Loucy (cell line): ENCODE measurements at regions not wholly inside any gene's neighbourhood (a gene's known extent, or its start where the extent isn't known, plus 50 kb on each side); places are given as distances from the start of the nearest gene placed in this dataset.

Experiments
- H2AFZ ChIP-seq: fragments of 200-600 bp; sonication (generic); 2 replicates; pipeline ENCODE4 v1.6.0; 2016; ENCODE audit warnings: antibody characterized with exemption, mild to moderate bottlenecking, low read length, moderate library complexity
- H3F3A ChIP-seq: fragments of 200-600 bp; 2 replicates; pipeline ENCODE4 v1.6.0; 2016; ENCODE audit warnings: antibody characterized with exemption, low read depth, mild to moderate bottlenecking
- H3K27me3 ChIP-seq: fragments of 200-600 bp; sonication (generic); 2 replicates; pipeline ENCODE4 v1.6.1; 2014; ENCODE audit warnings: low read length, mild to moderate bottlenecking; ENCODE audit not compliant: insufficient read depth, poor library complexity, severe bottlenecking
- H3K36me3 ChIP-seq: fragments of 200-600 bp; sonication (generic); 2 replicates; pipeline ENCODE4 v1.6.1; 2016; ENCODE audit warnings: low read length; ENCODE audit not compliant: insufficient read depth
- H3K4me1 ChIP-seq: fragments of 200-600 bp; sonication (generic); 2 replicates; pipeline ENCODE4 v1.5.1; 2014; ENCODE audit warnings: low read length, mild to moderate bottlenecking; ENCODE audit not compliant: insufficient read depth, poor library complexity, severe bottlenecking
- H3K4me2 ChIP-seq: fragments of 200-600 bp; sonication (generic); 2 replicates; pipeline ENCODE4 v1.6.0; 2014; ENCODE audit warnings: antibody characterized with exemption, low read length, low read depth, mild to moderate bottlenecking; ENCODE audit not compliant: poor library complexity, severe bottlenecking
- H3K4me3 ChIP-seq: fragments of 200-600 bp; sonication (generic); 2 replicates; pipeline ENCODE4 v1.5.1; 2014; ENCODE audit warnings: low read length, mild to moderate bottlenecking, mixed read lengths; ENCODE audit not compliant: poor library complexity, severe bottlenecking
- H3K79me2 ChIP-seq: fragments of 200-600 bp; sonication (generic); 2 replicates; pipeline ENCODE4 v1.6.1; 2014; ENCODE audit warnings: low read length; ENCODE audit not compliant: insufficient read depth
- H3K9ac ChIP-seq: fragments of 200-600 bp; sonication (generic); 2 replicates; pipeline ENCODE4 v1.6.0; 2014; ENCODE audit warnings: mild to moderate bottlenecking, low read depth, low read length, moderate library complexity; ENCODE audit not compliant: poor library complexity, severe bottlenecking
- H3K9me2 ChIP-seq: fragments of 200-600 bp; sonication (generic); replicated peaks from 2 replicates; pipeline ENCODE4 v1.6.1; 2016; ENCODE audit warnings: low read depth, low read length, mixed read lengths
- H3K9me3 ChIP-seq: fragments of 200-600 bp; sonication (generic); 2 replicates; pipeline ENCODE4 v1.6.1; 2014; ENCODE audit warnings: mild to moderate bottlenecking, antibody characterized with exemption, low read length, low read depth; ENCODE audit not compliant: insufficient read depth
- H4K20me1 ChIP-seq: fragments of 200-600 bp; sonication (generic); 2 replicates; pipeline ENCODE4 v1.6.0; 2014; ENCODE audit warnings: antibody characterized with exemption, low read length, mild to moderate bottlenecking; ENCODE audit not compliant: insufficient read depth, poor library complexity, severe bottlenecking
- EZH2phosphoT487 ChIP-seq: fragments of 200-600 bp; IDR thresholded peaks from 2 replicates; pipeline ENCODE4 v1.6.1; 2018; ENCODE audit warnings: antibody characterized with exemption, mild to moderate bottlenecking, moderate library complexity, borderline replicate concordance
- TF ChIP-seq, protein P1 (sequence below): fragments of 200-600 bp; sonication (generic); conservative IDR thresholded peaks from 2 replicates; pipeline ENCODE4 v1.5.1; 2014; ENCODE audit warnings: mild to moderate bottlenecking, antibody characterized with exemption, low read length

DNA sequence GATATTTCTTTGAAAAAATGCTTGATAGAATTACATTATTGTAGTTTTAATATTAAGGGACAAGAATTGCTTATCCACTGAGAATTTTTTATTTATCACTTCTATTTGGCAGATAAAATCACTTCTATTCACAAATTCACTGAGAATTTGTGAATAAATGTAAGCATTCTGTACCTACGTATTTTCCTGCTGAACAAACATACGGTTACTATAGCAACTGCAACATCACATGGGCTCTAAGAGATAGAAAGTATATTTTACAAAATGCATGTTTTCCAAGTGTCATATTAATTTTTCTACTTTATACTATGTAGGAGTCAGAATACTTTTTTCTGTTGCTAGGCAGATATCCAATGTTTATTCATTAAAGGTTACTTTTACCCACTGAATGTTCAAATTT is 166.2 kb downstream of the ZIC1 start:
- H3K79me2 ChIP-seq = no peaks in the 10 kb centered on the region
- H3K9ac ChIP-seq = no peak overlapping the region

DNA sequence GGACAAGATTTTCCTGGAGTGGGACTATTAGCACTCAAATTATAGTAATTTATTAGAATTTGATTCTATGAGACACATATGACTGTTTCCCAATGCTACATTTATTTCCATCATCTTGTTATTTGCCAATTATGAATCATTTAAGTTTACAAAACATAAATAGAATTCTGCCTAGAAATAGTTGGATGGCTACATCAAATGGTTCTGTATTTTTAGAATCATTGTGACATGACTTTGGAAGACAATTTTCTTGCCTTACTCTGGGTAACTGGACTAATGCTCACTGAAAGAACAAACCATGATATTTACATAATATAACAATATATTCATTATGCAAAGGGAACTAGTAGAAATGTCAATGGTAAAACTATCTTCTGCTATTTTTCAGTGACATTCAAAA is 173.5 kb downstream of the ZIC1 start:
- H4K20me1 ChIP-seq = no peaks in the 10 kb centered on the region
- no peaks in the 10 kb centered on the region for H3F3A ChIP-seq
- H3K36me3 ChIP-seq = no peaks in the 10 kb centered on the region
- no peaks in the 10 kb centered on the region for H3K9me2 ChIP-seq
- no peaks in the 10 kb centered on the region for H3K4me1 ChIP-seq
- H3K27me3 ChIP-seq = no peaks in the 10 kb centered on the region
- TF ChIP-seq, protein P1, sequence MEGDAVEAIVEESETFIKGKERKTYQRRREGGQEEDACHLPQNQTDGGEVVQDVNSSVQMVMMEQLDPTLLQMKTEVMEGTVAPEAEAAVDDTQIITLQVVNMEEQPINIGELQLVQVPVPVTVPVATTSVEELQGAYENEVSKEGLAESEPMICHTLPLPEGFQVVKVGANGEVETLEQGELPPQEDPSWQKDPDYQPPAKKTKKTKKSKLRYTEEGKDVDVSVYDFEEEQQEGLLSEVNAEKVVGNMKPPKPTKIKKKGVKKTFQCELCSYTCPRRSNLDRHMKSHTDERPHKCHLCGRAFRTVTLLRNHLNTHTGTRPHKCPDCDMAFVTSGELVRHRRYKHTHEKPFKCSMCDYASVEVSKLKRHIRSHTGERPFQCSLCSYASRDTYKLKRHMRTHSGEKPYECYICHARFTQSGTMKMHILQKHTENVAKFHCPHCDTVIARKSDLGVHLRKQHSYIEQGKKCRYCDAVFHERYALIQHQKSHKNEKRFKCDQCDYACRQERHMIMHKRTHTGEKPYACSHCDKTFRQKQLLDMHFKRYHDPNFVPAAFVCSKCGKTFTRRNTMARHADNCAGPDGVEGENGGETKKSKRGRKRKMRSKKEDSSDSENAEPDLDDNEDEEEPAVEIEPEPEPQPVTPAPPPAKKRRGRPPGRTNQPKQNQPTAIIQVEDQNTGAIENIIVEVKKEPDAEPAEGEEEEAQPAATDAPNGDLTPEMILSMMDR = no peak
- TF ChIP-seq EZH2phosphoT487 = no peak
- H3K79me2 ChIP-seq = no peaks in the 10 kb centered on the region
- H3K9ac ChIP-seq = no peak overlapping the region
- no peaks in the 10 kb centered on the region for H3K9me3 ChIP-seq
- no peak overlapping the region for H3K4me3 ChIP-seq
- H2AFZ ChIP-seq = no peak overlapping the region
- H3K4me2 ChIP-seq = no peak overlapping the region

More for the DNA sequence above, 166.2 kb downstream of the ZIC1 start:
- peaks cover 3% of the 10 kb centered on the region for H3K4me1 ChIP-seq
- no peaks in the 10 kb centered on the region for H3F3A ChIP-seq
- H3K36me3 ChIP-seq = no peaks in the 10 kb centered on the region
- H3K4me2 ChIP-seq = no peak overlapping the region
- H3K4me3 ChIP-seq = no peak overlapping the region
- no peaks in the 10 kb centered on the region for H3K27me3 ChIP-seq
- no peaks in the 10 kb centered on the region for H4K20me1 ChIP-seq
- no peaks in the 10 kb centered on the region for H3K9me3 ChIP-seq
- no peak for TF ChIP-seq EZH2phosphoT487
- TF ChIP-seq, protein P1 = no peak
- no peaks in the 10 kb centered on the region for H3K9me2 ChIP-seq
- H2AFZ ChIP-seq = no peak overlapping the region

DNA sequence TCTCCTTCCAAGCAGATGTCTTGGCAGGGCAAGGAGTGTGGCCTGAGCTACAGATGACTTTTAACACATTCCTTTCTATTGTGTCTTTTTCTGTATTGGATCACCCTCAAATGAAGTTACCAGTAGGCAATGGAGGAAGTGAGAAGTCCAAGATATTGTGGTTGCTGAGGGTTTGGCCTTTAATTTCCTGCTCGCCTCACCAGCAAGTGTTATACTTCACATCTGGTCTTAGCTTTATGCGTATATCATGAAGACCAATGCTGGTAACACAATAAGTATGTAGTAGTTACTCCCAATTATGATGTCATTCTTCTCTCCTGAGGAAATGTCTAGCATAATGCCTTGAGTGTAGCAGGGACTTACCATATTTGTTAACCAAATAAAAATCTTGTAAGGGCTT is 179.9 kb downstream of the ZIC1 start:
- Histone ChIP-seq H3K4me3 (peak overlapping the region; percentile 40), H4K20me1 (no peaks in the 10 kb centered on the region), H2AFZ (peak overlapping the region; percentile 88), H3K36me3 (no peaks in the 10 kb centered on the region), H3K9me2 (no peaks in the 10 kb centered on the region), H3K79me2 (no peaks in the 10 kb centered on the region), H3K4me2 (peak overlapping the region; percentile 63), H3K27me3 (no peaks in the 10 kb centered on the region), H3F3A (no peaks in the 10 kb centered on the region), H3K4me1 (peaks cover 18% of the 10 kb centered on the region), H3K9me3 (no peaks in the 10 kb centered on the region; the same call in 1 of the 2 replicates), H3K9ac (no peak overlapping the region)
- TF ChIP-seq EZH2phosphoT487 = no peak
- TF ChIP-seq, protein P1 = no peak
